Left ventricle myocardium inferior (tissue), 1 donor: ENCODE measurements at regions not wholly inside any gene's neighbourhood (a gene's known extent, or its start where the extent isn't known, plus 50 kb on each side); places are given as distances from the start of the nearest gene placed in this dataset.

Experiments
- DNase-seq: peaks from one replicate; pipeline ENCODE4 v3.0.0-alpha.2; 2020
- H3K27ac ChIP-seq: fragments of 200-600 bp; replicated peaks from 2 replicates; pipeline ENCODE4 v1.8.0; 2021
- H3K27me3 ChIP-seq: fragments of 200-600 bp; 2 replicates; pipeline ENCODE4 v1.8.0; 2021; ENCODE audit warnings: low read depth
- H3K36me3 ChIP-seq: fragments of 200-600 bp; 2 replicates; pipeline ENCODE4 v1.8.0; 2021
- H3K4me1 ChIP-seq: fragments of 200-600 bp; 2 replicates; pipeline ENCODE4 v1.8.0; 2021
- H3K4me3 ChIP-seq: fragments of 200-600 bp; 2 replicates; pipeline ENCODE4 v1.8.0; 2021; ENCODE audit warnings: mild to moderate bottlenecking, moderate library complexity
- H3K9me3 ChIP-seq: fragments of 200-600 bp; replicated peaks from 2 replicates; pipeline ENCODE4 v1.8.0; 2021
- CTCF ChIP-seq: fragments of 200-600 bp; IDR thresholded peaks from 2 replicates; pipeline ENCODE4 v1.8.0; 2021; ENCODE audit warnings: antibody characterized with exemption, mild to moderate bottlenecking, borderline replicate concordance
- intact Hi-C: fragments of 100-400 bp; cut with micrococcal nuclease; formaldehyde crosslinking; loops from one replicate; pipeline ENCODE4 v1.11.0; 2022
- donor health status: DM: no; HTN: yes; CAD: no; lungs with severe emphysema.

- Histone ChIP-seq H3K27me3 (peaks cover 75% of the 10 kb centered on the region), H3K4me1 (peaks cover 6% of the 10 kb centered on the region), H3K36me3 (no peaks in the 10 kb centered on the region), H3K27ac (no peak overlapping the region), H3K9me3 (no peaks in the 10 kb centered on the region), H3K4me3 (no peak overlapping the region)
- no peak for DNase-seq
- intact Hi-C loops: no loop called here
- no peak for TF ChIP-seq CTCF
These were observed 86.1 kb upstream of the EYA2 start for GRCh38 chr20:46808565-46808964.

- H3K9me3 ChIP-seq: no peaks in the 10 kb centered on the region
- DNase-seq: no peak
- TF ChIP-seq CTCF: no peak
- H3K27ac ChIP-seq: no peak overlapping the region
- intact Hi-C loops: no loop called here
- no peaks in the 10 kb centered on the region for H3K36me3 ChIP-seq
- H3K4me1 ChIP-seq: peaks cover 6% of the 10 kb centered on the region
- H3K27me3 ChIP-seq: peaks cover 79% of the 10 kb centered on the region
- H3K4me3 ChIP-seq: no peak overlapping the region
These were observed 84.8 kb upstream of the EYA2 start for GRCh38 chr20:46809706-46810360.

GRCh38 chr20:46810448-46811223, 84.0 kb upstream of the EYA2 start:
- TF ChIP-seq CTCF: no peak
- peaks cover 81% of the 10 kb centered on the region for H3K27me3 ChIP-seq
- no peak overlapping the region for H3K4me3 ChIP-seq
- DNase-seq: no peak
- intact Hi-C loops: no loop called here
- peaks cover 6% of the 10 kb centered on the region for H3K4me1 ChIP-seq
- H3K9me3 ChIP-seq: no peaks in the 10 kb centered on the region
- no peaks in the 10 kb centered on the region for H3K36me3 ChIP-seq
- H3K27ac ChIP-seq: no peak overlapping the region

- TF ChIP-seq CTCF: no peak
- intact Hi-C loops: no loop called here
- no peak overlapping the region for H3K27ac ChIP-seq
- H3K4me1 ChIP-seq: peaks cover 6% of the 10 kb centered on the region
- H3K27me3 ChIP-seq: peaks cover 82% of the 10 kb centered on the region
- H3K9me3 ChIP-seq: no peaks in the 10 kb centered on the region
- no peak for DNase-seq
- peak overlapping the region; percentile 20 for H3K4me3 ChIP-seq
- no peaks in the 10 kb centered on the region for H3K36me3 ChIP-seq
These were observed 83.2 kb upstream of the EYA2 start for GRCh38 chr20:46811224-46812084.

GRCh38 chr20:46814366-46815232, 80.0 kb upstream of the EYA2 start:
- H3K27ac ChIP-seq: no peak overlapping the region
- no peaks in the 10 kb centered on the region for H3K9me3 ChIP-seq
- no peak for TF ChIP-seq CTCF
- no peak for DNase-seq
- H3K4me1 ChIP-seq: peaks cover 6% of the 10 kb centered on the region
- no peak overlapping the region for H3K4me3 ChIP-seq
- H3K27me3 ChIP-seq: peaks cover 96% of the 10 kb centered on the region
- intact Hi-C loops: no loop called here
- H3K36me3 ChIP-seq: no peaks in the 10 kb centered on the region
